Large intestine (tissue), 3 donors: ENCODE measurements at regions not wholly inside any gene's neighbourhood (a gene's known extent, or its start where the extent isn't known, plus 50 kb on each side); places are given as distances from the start of the nearest gene placed in this dataset.

Experiments
- DNase-seq, 2 donors: peaks; one replicate each; pipeline versions ENCODE4 v3.0.0 to v3.0.0-alpha.2; 2013
- H3K27ac ChIP-seq: one replicate; pipeline ENCODE4 v1.5.1; 2013; ENCODE audit warnings: low read length
- H3K27me3 ChIP-seq: 2 replicates; pipeline ENCODE4 v1.6.1; 2013; ENCODE audit warnings: low read length; ENCODE audit not compliant: control insufficient read depth, insufficient read depth
- H3K36me3 ChIP-seq: 2 replicates; pipeline ENCODE4 v1.6.1; 2013; ENCODE audit warnings: low read length; ENCODE audit not compliant: control insufficient read depth, insufficient read depth
- H3K4me1 ChIP-seq: one replicate; pipeline ENCODE4 v1.6.1; 2013; ENCODE audit warnings: low read length; ENCODE audit not compliant: control insufficient read depth, insufficient read depth
- H3K4me3 ChIP-seq: one replicate; pipeline ENCODE4 v1.5.1; 2013; ENCODE audit warnings: low read length
- H3K9me3 ChIP-seq: one replicate; pipeline ENCODE4 v1.6.1; 2013; ENCODE audit warnings: mild to moderate bottlenecking, low read depth, low read length, moderate library complexity; ENCODE audit not compliant: control insufficient read depth
- WGBS: methylation state at CpG from one replicate; pipeline ENCODE4 v1.1.5; 2013; ENCODE audit warnings: low lambda C conversion rate; ENCODE audit not compliant: insufficient coverage; 5-methylcytosine and 5-hydroxymethylcytosine counted together

- Histone ChIP-seq H3K27me3 (no peaks in the 10 kb centered on the region), H3K36me3 (no peaks in the 10 kb centered on the region), H3K4me3 (no peak overlapping the region), H3K27ac (no peak overlapping the region), H3K9me3 (no peaks in the 10 kb centered on the region), H3K4me1 (no peaks in the 10 kb centered on the region)
- no peak for DNase-seq
- 20% methylated on average over 1 of the region's 2 CpGs for WGBS
These were observed 535.1 kb downstream of the INHBA start for GRCh38 chr7:41167836-41168235.

DNA sequence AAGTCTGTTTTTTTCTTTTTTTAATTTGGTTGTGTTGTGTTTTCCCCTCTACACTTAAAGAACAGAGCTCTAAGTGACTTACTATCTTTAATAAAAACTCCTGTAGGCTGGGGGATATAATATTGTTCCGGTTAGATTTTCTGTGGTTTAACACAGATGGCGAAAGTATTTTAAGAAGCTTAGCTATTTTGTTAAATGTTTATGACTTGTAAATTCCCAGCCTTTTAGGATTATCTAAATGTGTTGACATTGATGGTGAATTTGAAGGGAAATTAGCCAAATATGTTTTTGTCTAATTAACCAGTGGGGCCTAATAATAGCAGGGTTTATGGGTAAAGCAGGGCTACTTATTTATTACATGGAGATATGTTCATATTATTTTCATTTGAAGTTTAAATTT, 538.5 kb downstream of the INHBA start:
- no peaks in the 10 kb centered on the region for H3K4me1 ChIP-seq
- H3K27me3 ChIP-seq = no peaks in the 10 kb centered on the region
- DNase-seq = no peak
- H3K4me3 ChIP-seq = no peak overlapping the region
- no peak overlapping the region for H3K27ac ChIP-seq
- no peaks in the 10 kb centered on the region for H3K9me3 ChIP-seq
- no CpG with 5 or more reads among the region's 2 CpGs for WGBS
- no peaks in the 10 kb centered on the region for H3K36me3 ChIP-seq

DNA sequence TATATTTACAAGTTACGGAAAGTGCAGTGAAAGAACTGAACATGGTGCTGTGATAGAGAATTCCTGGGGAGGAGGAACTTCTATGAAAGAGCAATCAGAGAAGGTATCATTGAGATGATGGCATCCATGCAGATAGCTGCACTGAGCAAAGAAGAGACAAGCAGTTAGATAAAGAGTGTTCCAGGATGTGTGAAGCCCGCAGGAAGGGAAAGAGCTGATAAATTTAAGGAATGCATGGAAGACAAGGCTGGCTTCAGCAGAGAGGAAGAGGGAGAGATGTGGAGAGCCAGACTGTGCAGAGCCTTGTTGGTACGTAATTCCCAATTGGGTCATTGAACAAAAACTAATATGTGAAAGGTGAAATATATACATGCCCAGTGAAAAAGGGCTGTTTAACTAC, 538.9 kb downstream of the INHBA start:
- DNase-seq = no peak
- Histone ChIP-seq H3K27me3 (no peaks in the 10 kb centered on the region), H3K4me3 (no peak overlapping the region), H3K36me3 (no peaks in the 10 kb centered on the region), H3K4me1 (no peaks in the 10 kb centered on the region), H3K9me3 (no peaks in the 10 kb centered on the region), H3K27ac (no peak overlapping the region)
- 78% methylated on average over 3 of the region's 3 CpGs for WGBS

GRCh38 chr7:41162612-41163011, 540.3 kb downstream of the INHBA start:
- Histone ChIP-seq H3K27me3 (no peaks in the 10 kb centered on the region), H3K36me3 (no peaks in the 10 kb centered on the region), H3K4me3 (no peak overlapping the region), H3K27ac (no peak overlapping the region), H3K4me1 (no peaks in the 10 kb centered on the region), H3K9me3 (no peaks in the 10 kb centered on the region)
- no peak for DNase-seq
- no CpG with 5 or more reads among the region's 4 CpGs for WGBS

GRCh38 chr7:41161041-41161587, 541.8 kb downstream of the INHBA start:
- Histone ChIP-seq H3K27me3 (no peaks in the 10 kb centered on the region), H3K27ac (no peak overlapping the region), H3K4me1 (no peaks in the 10 kb centered on the region), H3K9me3 (no peaks in the 10 kb centered on the region), H3K36me3 (no peaks in the 10 kb centered on the region), H3K4me3 (no peak overlapping the region)
- DNase-seq = no peak
- WGBS = 100% methylated on average over 2 of the region's 4 CpGs

- H3K27me3 ChIP-seq = no peaks in the 10 kb centered on the region
- H3K9me3 ChIP-seq = no peaks in the 10 kb centered on the region
- no peak overlapping the region for H3K27ac ChIP-seq
- H3K4me3 ChIP-seq = no peak overlapping the region
- no peaks in the 10 kb centered on the region for H3K4me1 ChIP-seq
- WGBS = 80% methylated on average over 1 of the region's 2 CpGs
- no peaks in the 10 kb centered on the region for H3K36me3 ChIP-seq
- no peak for DNase-seq
These were observed 546.6 kb downstream of the INHBA start for GRCh38 chr7:41156268-41156667.

- no peak overlapping the region for H3K4me3 ChIP-seq
- H3K27ac ChIP-seq = no peak overlapping the region
- DNase-seq = no peak
- H3K9me3 ChIP-seq = peaks cover 4% of the 10 kb centered on the region
- no peaks in the 10 kb centered on the region for H3K36me3 ChIP-seq
- H3K4me1 ChIP-seq = no peaks in the 10 kb centered on the region
- H3K27me3 ChIP-seq = no peaks in the 10 kb centered on the region
These were observed 549.6 kb downstream of the INHBA start for GRCh38 chr7:41153268-41153667.

DNA sequence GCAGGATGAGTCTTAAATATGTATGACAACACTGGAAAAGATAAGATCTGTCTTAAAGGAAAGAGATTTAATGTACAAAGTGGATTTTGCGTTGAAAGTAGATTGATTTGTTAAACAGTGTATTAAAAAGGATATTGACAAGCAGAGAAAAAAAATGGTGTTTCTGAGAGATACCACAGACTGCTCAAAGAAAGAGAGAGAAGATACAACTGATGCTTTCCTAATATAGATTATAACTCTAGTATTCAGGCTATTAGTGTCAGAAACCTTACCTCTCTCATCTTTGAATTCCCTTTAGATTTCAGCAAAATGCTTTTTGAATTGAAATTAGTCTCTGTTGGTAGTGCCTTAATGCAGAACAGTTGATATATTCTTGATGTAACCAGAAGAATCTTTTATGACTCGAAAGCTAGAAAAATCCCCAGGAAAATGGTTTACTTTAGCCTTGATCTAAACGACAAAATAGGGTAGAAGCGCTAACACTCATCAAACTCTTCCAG, 550.7 kb downstream of the INHBA start:
- no peak overlapping the region for H3K4me3 ChIP-seq
- peaks cover 4% of the 10 kb centered on the region for H3K9me3 ChIP-seq
- no peaks in the 10 kb centered on the region for H3K27me3 ChIP-seq
- no peaks in the 10 kb centered on the region for H3K4me1 ChIP-seq
- H3K27ac ChIP-seq = no peak overlapping the region
- no peaks in the 10 kb centered on the region for H3K36me3 ChIP-seq
- WGBS = 85% methylated on average over 1 of the region's 4 CpGs
- DNase-seq = no peak

DNA sequence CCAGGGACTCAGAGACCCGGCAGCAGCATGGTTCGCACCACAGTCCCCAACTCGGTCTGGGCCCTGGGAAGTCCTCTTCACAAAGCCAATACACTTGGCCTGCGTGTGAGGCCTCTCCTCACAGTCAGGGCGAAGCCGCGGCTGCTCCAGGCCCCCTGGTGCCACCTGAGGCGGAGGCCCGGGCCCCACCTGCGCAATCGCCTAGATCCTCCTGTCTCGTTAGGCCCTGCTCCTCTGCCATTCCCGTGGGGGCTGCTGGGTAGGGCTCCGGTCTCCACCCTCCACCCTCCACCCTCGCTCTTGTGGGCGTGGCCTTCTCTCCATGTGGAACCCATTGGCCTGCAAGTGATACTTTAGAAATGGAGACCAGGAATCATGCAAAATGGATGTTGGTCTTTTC, 553.3 kb downstream of the INHBA start:
- H3K27ac ChIP-seq = no peak overlapping the region
- no peaks in the 10 kb centered on the region for H3K36me3 ChIP-seq
- WGBS = no CpG with 5 or more reads among the region's 16 CpGs
- H3K4me3 ChIP-seq = no peak overlapping the region
- H3K27me3 ChIP-seq = no peaks in the 10 kb centered on the region
- DNase-seq = no peak
- H3K4me1 ChIP-seq = no peaks in the 10 kb centered on the region
- peaks cover 4% of the 10 kb centered on the region for H3K9me3 ChIP-seq

- peaks cover 4% of the 10 kb centered on the region for H3K9me3 ChIP-seq
- H3K36me3 ChIP-seq = no peaks in the 10 kb centered on the region
- no peak for DNase-seq
- H3K27me3 ChIP-seq = no peaks in the 10 kb centered on the region
- no CpG with 5 or more reads among the region's 1 CpG for WGBS
- no peaks in the 10 kb centered on the region for H3K4me1 ChIP-seq
- no peak overlapping the region for H3K4me3 ChIP-seq
- no peak overlapping the region for H3K27ac ChIP-seq
These were observed 554.4 kb downstream of the INHBA start for GRCh38 chr7:41148521-41148951.
